Mucosa of gallbladder (tissue), 1 donor: ENCODE measurements at regions not wholly inside any gene's neighbourhood (a gene's known extent, or its start where the extent isn't known, plus 50 kb on each side); places are given as distances from the start of the nearest gene placed in this dataset.
"Not testable (repeated sequence)": the region's sequence is repeated elsewhere in the genome, so short reads cannot be mapped to it uniquely, and the experiment has no call there.

Source experiments
- DNase-seq: peaks from one replicate; pipeline ENCODE4 v3.0.0-alpha.2; 2020; ENCODE audit warnings: low spot score
- donor health status: DM: no; HTN: no; CAD: no.

DNA sequence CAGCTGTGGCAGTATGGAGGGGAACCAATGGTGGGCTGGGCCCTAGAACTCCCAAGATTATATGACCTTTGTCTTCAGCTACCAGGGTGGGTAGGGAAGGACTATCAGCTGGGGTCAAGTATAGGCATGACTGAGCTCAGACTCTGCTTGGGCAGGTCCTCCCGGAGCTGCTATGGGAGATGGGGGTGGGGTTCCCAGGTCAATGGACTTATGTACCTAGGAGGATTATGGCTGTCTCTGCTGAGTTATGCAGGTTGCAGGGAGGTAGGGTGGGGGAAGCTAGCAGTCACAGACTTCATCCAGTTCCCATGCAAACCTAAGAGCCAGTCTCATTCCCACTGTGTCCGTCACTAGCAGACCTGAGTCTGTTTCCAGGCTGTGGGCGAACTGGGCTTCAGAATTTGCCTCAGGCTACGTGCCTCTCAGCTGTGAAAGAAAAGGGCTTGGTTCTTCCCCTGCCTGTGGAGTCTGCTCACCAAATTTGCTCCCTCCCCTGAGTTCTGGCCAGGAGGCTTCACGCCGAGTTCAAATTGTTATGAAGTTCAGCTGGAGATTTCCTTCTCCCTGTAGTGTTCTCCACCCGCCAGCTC lies 985.8 kb upstream of the NRXN1 start:
- no peak for DNase-seq

DNA sequence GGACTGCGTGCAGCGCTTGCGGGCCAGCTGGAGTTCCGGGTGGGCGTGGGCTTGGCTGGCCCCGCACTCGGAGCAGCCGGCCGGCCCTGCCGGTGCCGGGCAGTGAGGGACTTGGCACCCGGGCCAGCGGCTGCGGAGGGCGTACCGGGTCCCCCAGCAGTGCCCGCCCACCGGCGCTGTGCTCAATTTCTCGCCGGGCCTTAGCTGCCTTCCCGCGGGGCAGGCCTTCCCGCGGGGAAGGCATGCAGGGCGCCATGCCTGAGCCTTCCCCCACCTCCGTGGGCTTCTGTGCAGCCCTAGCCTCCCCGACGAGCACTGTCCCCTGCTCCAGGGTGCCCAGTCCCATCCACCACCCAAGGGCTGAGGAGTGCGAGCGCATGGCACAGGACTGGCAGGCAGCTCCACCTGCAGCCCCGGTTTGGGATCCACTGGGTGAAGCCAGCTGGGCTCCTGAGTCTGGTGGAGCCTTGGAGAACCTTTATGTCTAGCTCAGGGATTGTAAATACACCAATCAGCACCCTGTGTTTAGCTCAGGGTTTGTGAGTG lies 975.0 kb upstream of the NRXN1 start:
- DNase-seq = not testable (repeated sequence)

DNA sequence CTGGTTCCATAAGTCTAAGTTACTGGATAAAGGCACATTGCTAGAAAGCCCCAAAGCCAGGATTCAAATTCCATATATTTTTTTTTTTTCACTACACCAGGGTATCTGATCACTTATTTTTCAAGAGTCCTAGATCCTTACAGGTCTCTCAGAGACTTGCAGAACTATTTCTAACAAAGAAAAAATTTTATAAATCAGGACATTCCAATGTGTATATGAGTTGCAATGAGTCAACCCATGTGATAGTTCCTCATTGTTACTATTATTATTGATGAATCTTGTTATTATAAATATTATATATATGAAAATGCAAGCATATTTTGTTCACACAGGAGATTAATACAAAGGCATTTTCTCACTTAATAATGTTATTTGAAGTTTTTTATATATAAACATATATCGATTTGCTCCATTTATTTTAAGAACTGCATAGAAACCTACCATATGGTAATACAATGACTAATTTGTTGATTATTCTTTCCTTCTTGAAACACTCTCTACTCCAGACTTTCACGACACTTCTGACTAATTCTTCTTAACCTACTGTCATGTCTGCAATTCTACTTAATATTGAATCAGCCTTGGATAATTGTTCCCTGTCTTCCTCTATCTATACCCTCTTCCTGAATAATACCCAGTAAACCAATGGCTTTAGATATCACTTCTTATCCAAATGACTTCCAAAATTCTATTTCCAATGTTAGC lies 968.4 kb upstream of the NRXN1 start:
- no peak for DNase-seq

DNA sequence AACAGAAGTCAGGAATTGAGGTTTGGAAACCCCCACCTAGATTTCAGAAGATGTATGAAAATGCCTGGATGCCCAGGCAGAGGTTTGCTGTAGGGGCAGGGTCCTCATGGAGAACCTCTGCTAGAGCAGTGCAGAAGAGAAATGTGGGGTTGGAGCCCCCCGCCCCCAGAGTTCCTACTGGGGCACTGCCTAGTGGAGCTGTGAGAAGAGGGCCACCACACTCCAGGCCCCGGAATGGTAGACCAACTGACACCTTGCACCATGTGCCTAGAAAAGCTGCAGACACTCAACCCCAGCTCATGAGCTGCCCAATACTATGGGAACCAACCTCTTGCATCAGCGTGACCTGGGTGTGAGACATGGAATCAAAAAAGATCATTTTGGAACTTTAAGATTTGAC lies 967.0 kb upstream of the NRXN1 start:
- DNase-seq = no peak

DNA sequence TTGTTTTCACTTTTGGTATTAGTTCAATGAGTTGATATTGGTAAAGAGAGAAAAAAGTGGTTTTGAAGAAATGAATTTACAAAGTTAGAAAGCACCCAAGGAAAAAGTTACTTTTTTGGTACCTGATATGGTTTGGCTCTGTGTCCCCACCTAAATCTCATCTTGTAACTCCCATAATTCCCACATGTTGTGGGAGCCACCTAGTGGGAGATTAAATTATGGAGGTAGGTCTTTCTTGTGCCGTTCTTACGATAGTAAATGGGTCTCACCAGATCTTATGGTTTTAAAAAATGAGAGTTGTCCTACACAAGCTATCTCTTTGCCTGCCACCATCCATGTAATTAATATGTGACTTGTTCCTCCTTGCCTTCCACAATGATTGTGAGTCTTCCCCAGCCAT lies 965.6 kb upstream of the NRXN1 start:
- DNase-seq = no peak

DNA sequence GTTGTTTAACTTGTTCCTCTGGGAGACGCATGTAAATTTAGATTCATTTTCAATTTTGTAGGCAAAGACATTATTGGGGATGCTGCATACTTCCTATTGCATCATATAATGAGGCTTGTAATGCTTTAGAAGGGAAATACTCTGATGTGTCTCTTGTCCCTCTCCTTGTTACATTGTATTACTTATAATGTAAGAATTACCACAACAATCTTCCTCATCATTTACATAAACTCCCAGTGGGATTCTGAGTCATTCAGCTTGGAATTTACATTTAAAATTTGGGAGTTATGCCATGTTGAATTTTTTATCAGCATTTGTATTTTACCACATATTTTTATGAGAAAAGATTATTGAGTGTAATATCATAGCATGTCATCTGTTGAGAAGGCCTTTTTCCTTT lies 963.4 kb upstream of the NRXN1 start:
- no peak for DNase-seq

DNA sequence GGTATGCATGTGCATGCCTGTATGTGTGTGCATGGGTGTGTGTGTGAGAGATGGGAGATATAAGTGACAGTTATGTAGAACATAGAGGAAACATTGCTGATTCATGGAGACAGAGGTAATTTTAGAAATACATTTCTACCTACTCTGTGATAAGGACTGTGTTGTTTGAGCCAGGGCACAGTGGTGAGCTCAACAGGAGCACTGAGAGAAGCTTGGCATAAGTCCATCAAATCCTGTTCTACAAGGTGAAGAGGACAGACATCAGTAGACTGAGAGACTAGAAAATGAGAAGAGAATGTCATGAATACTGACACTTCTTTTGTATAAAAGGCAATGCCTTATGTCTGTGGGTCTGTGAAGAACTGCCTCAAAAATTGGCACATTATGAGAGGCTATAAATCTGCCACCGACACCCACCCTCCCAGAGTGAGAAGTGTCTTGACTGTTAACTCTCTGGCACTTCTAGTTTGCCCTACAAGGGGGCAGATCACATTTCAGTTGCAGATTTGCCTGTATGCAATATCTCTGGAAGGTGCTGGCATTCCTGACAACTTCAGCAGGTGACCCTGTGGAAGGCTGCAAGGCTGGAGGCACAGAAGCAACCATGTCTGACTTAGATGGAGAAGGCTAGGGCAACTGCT lies 962.3 kb upstream of the NRXN1 start:
- DNase-seq = no peak

DNA sequence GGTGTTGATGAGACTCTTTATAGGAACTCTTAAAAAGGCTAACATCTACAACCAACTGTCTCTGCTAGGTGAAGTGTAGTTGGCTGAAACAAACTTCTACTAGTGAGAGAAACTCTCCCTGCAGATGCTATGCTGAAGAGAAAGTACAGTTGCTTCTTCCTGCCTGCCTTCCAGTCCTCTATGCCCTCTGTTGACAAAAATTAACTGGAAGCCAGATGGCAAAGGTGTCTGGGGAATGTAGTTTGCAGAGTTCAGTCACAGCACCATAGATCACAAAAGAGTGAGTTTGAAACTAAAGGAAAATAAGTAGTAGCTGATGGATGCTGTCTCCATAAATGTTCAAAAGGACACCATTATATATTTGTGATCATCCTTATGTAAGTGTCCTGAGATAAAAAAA lies 958.8 kb upstream of the NRXN1 start:
- DNase-seq = no peak

DNA sequence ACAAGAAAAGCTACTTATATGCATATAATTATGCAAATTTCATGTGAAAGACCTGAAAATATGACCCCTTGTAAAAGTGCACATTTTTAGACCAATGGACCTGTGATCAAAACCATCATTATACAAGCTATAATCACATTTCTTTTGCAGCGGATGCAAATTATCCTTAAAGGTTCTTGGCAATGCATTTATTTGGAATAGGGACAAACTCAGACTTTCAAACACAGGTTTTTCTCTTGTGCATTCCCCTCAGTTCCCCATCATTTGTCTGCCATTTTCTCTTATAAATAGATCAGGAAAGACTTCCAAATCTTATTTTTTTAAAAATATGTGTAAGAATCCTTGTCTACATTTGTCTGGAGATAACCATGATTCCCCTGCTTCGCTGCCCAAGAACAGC lies 954.2 kb upstream of the NRXN1 start:
- no peak for DNase-seq

DNA sequence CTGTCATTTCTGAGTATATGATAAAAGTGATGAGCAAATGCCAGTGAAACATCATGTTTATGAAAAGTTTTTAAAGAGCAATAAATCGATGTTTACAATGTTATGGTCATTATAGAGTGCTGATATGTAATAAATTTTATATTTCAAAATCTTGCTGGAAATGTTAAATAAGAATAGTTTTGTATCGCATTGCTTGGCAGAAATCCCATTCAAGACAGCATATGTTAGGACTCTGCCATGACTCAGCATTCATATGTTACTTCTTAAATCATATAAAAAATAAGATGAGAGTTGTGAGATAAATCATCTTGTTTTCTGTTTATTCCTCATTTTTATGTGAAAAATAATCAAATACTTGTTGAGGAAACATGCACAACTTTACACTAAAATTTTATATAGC lies 949.9 kb upstream of the NRXN1 start:
- no peak for DNase-seq

DNA sequence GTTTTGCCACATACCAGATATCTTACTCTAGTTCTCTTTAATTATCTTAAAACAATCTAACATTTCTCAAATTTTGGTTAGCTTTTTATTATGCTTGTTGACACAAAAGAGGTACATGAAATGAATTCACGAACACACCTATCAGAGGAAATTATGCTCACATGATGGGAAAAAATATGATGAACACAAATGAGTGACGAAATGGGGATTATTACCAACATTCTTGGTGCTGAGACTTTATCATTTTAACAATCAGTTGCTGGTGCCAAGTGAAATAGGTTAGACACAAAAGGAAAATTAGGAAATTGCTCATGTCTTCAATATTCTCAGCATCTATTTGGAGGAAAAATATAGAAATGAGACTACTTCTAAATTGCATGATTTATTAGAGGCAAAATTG lies 944.7 kb upstream of the NRXN1 start:
- DNase-seq = no peak

DNA sequence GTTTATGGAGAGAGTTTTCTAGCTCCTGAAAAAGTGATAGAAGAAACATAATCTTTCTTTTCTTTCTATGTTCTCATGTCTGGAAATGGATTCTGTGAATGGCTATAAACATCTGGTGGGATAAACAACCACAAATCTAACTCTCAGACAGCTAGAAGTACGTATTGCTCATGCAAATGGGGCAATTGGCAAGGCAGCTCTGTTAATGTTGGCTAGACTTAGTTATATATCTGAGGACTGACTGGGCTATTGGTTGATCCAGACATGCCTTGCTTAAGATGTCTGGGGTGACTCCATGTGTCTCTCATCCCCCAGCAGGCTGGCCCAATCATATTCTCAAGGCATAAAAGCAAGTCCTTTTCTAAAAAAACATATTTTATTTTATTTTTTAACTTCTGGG lies 939.2 kb upstream of the NRXN1 start:
- no peak for DNase-seq

DNA sequence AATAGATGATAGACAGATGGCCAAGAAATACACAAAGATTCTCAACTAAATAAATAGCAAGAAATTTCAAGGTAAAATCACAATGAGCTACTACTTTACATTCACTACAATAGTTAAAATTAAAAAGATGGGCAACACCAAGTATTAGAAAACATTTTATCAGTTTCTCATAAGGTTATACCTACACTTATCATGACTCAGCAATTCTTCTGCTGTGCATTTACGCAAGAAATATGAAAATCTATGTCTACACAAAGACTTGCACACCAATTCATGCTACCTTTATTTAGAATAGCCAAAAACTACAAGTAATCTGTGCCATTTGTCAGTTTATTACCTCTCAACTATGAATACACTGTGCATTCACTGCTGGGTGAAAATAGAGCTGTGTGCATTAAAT lies 937.4 kb upstream of the NRXN1 start:
- DNase-seq = no peak

DNA sequence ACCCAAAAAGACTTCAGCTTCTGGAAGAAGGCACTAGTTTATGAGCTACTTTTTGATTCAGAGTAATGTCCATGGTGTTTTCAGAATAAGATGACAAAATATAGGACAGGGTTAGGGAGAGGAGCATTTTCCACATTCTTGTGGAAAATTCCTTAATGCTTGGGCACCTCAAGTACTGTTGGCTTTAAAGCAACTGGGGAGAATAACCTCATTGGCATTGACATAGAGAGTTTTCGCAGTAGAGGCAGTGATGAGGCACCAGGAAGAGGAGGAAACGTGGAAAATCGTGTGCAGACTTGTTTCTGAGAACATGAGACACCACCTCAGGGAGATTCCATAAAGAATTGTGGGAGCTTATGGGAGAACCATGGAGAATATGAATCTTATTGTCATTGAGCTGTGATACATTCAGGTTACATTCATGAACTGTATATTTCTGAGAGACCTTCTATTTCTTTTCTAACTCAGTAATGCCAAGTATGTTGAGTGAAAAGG lies 929.0 kb upstream of the NRXN1 start:
- no peak for DNase-seq

DNA sequence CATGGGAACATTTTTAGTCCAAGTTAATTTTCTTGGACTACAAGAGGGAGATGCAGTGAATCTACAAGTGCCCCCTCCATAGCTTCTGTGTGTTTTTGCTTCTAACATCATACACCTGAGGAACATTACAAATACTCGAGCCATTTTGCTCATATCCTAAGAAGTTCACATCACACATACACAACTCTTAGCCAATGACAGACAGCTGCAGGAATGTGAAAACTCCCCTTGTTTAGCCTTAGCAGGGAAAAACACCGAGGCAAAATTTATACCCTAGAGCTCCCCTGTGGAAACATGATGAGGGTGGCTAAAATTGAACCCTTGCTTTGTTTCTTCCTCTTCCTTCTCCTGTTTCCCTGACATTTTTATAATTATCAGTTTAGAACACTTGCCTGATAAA lies 928.3 kb upstream of the NRXN1 start:
- DNase-seq = no peak

DNA sequence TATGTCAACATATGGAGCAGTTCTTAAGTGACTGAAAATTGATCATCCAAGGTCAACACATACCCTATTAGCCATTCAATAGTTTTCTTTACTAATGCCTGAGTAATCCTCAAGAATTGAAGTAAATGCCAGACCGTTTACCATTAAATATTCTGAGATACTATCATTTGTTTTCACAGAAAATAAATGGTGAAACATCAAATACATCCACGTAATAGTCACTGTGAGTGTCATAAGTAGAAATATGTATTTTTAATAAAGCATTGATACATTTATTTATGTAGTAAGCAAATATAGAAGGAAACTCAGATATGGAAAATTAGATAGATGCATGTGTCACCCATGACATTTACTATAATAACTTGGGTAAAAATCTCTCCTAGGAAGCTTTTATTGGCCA lies 927.8 kb upstream of the NRXN1 start:
- DNase-seq = no peak

DNA sequence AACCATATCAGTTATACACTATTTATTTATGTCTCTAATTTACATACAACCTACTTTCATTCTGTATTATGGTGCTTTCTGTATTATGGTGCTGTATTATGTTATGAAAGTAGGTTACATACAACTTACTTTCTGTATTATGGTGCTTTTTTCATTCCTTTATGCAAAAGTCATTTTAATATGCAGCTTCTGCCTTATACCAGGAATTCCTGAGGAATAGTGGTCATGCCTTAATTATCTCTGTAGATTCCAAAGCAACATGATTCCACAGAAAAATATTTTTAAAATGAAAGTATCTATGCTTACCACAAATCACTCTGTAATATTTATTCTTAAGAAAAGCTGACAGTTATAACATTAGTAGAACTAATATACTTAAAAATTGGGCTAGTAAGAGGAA lies 922.0 kb upstream of the NRXN1 start:
- DNase-seq = no peak

DNA sequence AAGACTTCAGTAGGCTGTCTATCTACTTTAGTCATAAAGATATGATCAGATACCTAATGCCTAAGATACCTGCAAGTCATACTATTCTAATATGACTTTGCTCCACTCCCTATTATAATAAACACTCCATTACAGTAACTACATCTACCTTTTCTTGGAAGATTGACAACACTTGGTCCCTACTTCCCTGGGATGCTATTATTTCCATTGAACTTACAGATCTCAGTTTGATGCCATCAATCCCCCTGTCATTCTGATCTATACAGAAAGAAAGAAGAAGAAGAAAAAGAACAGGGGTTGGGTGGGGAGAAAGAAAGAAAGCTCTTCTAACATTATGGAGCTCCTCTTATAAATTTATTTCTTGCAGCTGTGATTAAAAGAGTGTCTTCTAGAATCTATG lies 889.1 kb upstream of the NRXN1 start:
- DNase-seq = no peak

DNA sequence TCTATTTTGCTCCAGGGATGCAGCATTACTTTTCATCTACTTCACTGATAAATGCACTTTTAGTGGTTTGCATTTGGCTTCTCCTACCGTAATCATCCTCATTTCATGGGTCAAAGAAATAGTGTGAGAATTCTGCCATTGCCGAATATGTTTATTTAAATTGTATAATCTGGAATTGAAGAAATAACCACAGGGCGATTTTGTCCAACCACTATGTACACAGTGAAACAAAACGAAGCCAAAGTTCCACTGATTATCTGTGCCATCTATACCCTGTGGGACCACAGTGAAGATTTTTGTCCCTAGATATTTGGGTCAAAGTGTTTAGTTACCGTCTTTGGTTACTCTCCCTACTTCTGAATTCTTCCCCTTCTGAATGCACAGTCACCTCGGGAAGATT lies 888.6 kb upstream of the NRXN1 start:
- no peak for DNase-seq

DNA sequence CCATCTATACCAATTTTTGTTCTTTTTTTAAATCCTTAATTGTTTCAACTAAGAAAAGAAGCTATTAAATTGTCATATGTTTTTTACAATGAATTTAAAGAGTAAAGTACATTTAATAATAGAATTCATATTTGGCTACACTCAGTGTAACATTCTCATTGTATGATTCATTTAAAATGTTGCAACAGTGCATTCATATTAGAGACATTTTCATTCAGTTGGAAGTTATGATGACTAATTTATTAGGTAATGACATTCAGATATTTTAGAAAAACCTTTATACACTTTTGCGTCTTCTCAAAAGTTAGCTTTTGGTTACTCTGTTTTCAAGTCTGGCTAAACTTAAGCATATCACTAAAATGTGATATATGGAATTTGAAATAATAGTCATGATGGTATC lies 887.5 kb upstream of the NRXN1 start:
- no peak for DNase-seq

DNA sequence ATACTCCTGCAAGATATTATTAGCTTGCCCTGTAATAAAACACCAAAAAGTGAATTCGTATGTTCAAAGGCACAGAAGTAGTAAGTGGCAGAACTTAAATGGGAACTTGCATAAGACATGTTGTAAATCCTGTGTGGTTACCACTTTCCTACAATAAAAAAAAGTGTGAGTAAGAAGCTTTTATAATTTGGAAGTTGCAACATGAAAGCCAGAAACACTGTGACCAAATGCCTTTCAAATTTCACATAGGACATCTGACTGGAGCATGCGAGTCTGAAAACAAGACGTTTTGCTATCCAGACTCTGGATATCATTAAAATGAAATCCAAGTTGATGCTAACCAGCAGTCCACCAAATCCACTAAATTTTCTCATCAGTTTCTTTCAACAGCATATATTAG lies 886.2 kb upstream of the NRXN1 start:
- DNase-seq = no peak

DNA sequence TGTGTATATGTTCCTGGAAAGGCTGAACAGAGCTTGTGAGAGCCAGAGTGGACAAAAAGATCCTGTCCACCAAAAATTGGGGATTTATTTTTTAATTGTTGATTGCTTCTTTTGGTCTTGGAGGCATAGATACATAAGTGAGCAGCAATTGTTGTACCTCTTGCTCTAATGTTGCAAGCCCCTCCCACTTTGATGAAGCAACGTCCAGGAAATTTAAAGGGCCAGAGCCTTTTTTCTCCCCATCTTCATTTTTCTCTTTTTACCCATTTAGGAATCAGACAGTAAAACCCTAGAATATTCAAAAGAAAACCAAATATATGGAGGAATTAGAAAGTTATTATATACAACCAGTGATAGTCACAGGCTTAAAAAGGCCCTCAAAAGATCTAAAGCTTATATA lies 871.8 kb upstream of the NRXN1 start:
- no peak for DNase-seq

DNA sequence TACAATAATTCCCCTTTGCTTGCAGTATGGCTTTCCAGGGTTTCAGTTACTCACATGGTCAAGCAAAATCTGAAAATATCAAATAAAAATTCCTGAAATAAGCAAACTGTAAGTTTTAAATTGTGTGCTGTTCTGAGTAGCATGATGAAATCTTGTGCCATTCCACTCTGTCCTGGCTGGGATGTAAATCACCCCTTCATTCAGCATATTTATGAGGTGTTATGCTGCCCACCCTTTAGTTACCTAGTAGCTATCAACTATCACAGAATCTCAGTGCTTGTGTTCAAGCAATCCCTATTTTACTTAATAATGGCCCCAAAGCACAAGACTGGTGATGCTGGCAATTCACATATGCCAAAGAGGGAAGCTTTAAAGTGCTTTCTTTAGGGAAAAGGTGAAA lies 867.7 kb upstream of the NRXN1 start:
- DNase-seq = no peak
